GM10248 (cell line): ENCODE measurements at regions not wholly inside any gene's neighbourhood (a gene's known extent, or its start where the extent isn't known, plus 50 kb on each side); places are given as distances from the start of the nearest gene placed in this dataset.

ENCODE experiments used
- CTCF ChIA-PET: fragments of 300-600 bp; sonication (Branson Sonifier 250); formaldehyde crosslinking; extraction: SDS; loops from one replicate; lab custom pipeline; 2021; ENCODE audit warnings: antibody characterized with exemption; lab: Yijun Ruan, JAX
- POLR2A ChIA-PET: fragments of 350-650 bp; sonication (Branson Sonifier 250); formaldehyde crosslinking; extraction: SDS; loops from one replicate; lab custom pipeline; 2020; ENCODE audit warnings: antibody characterized with exemption; lab: Yijun Ruan, JAX
- DNase-seq: peaks from one replicate; pipeline ENCODE4 v3.0.0; 2012; ENCODE audit errors: extremely low spot score
- CTCF ChIP-seq: IDR thresholded peaks from 2 replicates; pipeline ENCODE4 v1.5.1; 2012; ENCODE audit warnings: mild to moderate bottlenecking, low read depth; ENCODE audit errors: extremely low read depth, missing control alignments, control extremely low read depth

GRCh38 chr18:57296336-57296735 is 56.0 kb upstream of the ST8SIA3 start:
- CTCF ChIA-PET: no interaction called here
- DNase-seq: no peak
- TF ChIP-seq CTCF: no peak
- POLR2A ChIA-PET: no interaction called here

- TF ChIP-seq CTCF: no peak
- CTCF ChIA-PET: no interaction called here
- DNase-seq: no peak
- POLR2A ChIA-PET: no interaction called here
Observed at GRCh38 chr18:57297306-57297705, 55.1 kb upstream of the ST8SIA3 start.

- TF ChIP-seq CTCF: no peak
- CTCF ChIA-PET: no interaction called here
- POLR2A ChIA-PET: no interaction called here
- DNase-seq: no peak
Observed at GRCh38 chr18:57299931-57300330, 52.4 kb upstream of the ST8SIA3 start.

GRCh38 chr18:57301573-57302559 is 50.5 kb upstream of the ST8SIA3 start:
- ChIA-PET POLR2A (no interaction called here), CTCF (no interaction called here)
- no peak for DNase-seq
- no peak for TF ChIP-seq CTCF
